Skeletal muscle tissue (tissue), 3 donors: ENCODE measurements at regions not wholly inside any gene's neighbourhood (a gene's known extent, or its start where the extent isn't known, plus 50 kb on each side); places are given as distances from the start of the nearest gene placed in this dataset.

Experiments used
- H3K27ac ChIP-seq: one replicate; pipeline ENCODE4 v1.7.0; 2013; ENCODE audit warnings: mild to moderate bottlenecking, low read depth, low read length, inconsistent platforms
- H3K27me3 ChIP-seq, 3 donors: one replicate each; pipeline ENCODE4 v1.7.0; 2013; ENCODE audit warnings: low read length in 3 of 3; ENCODE audit not compliant: control insufficient read depth in 3 of 3, insufficient read depth in 3 of 3
- H3K36me3 ChIP-seq, 3 donors: one replicate each; pipeline ENCODE4 v1.7.0; 2013; ENCODE audit warnings: low read length in 3 of 3; ENCODE audit not compliant: control insufficient read depth in 3 of 3, insufficient read depth in 3 of 3
- H3K4me1 ChIP-seq, 3 donors: one replicate each; pipeline ENCODE4 v1.7.0; 2013; ENCODE audit warnings: low read length in 3 of 3, mild to moderate bottlenecking in 3 of 3; ENCODE audit not compliant: control insufficient read depth in 3 of 3, insufficient read depth in 3 of 3
- H3K4me3 ChIP-seq, 3 donors: one replicate each; pipeline ENCODE4 v1.7.0; 2013; ENCODE audit warnings: low read length in 3 of 3
- H3K9ac ChIP-seq, 3 donors: one replicate each; pipeline ENCODE4 v1.7.0; 2013; ENCODE audit warnings: low read length in 3 of 3, mild to moderate bottlenecking in 3 of 3, moderate library complexity in 2 of 3, low read depth in 1 of 3
- H3K9me3 ChIP-seq, 3 donors: one replicate each; pipeline ENCODE4 v1.7.0; 2013; ENCODE audit warnings: low read length in 3 of 3; ENCODE audit not compliant: control insufficient read depth in 3 of 3
- donor health status: Osteomylitis.

GRCh38 chrX:109925656-109926055 is 77.3 kb upstream of the TMEM164 start:
- Histone ChIP-seq H3K27ac (peak overlapping the region; percentile 90), H3K4me3 (no peak overlapping the region), H3K9ac (no peak overlapping the region), H3K9me3 (no peaks in the 10 kb centered on the region), H3K36me3 (no peaks in the 10 kb centered on the region), H3K27me3 (no peaks in the 10 kb centered on the region), H3K4me1 (peaks cover 2 to 30% (median 26%) of the 10 kb centered on the region in 3 donors)

GRCh38 chrX:109926118-109926517 is 76.8 kb upstream of the TMEM164 start:
- peak overlapping the region in 1 of 3 donors; percentile 77 for H3K9ac ChIP-seq
- H3K9me3 ChIP-seq, result no peaks in the 10 kb centered on the region
- H3K36me3 ChIP-seq, result no peaks in the 10 kb centered on the region
- H3K27me3 ChIP-seq, result no peaks in the 10 kb centered on the region
- peak overlapping the region; percentile 90 for H3K27ac ChIP-seq
- no peak overlapping the region for H3K4me3 ChIP-seq
- peaks cover 2 to 30% (median 26%) of the 10 kb centered on the region in 3 donors for H3K4me1 ChIP-seq

- peak overlapping the region; percentile 34 to 77 (median 57) for H3K9ac ChIP-seq
- H3K27ac ChIP-seq, result peak overlapping the region; percentile 90
- peaks cover 2 to 30% (median 26%) of the 10 kb centered on the region in 3 donors for H3K4me1 ChIP-seq
- no peaks in the 10 kb centered on the region for H3K9me3 ChIP-seq
- H3K4me3 ChIP-seq, result peak overlapping the region in 1 of 3 donors; percentile 6
- H3K36me3 ChIP-seq, result no peaks in the 10 kb centered on the region
- H3K27me3 ChIP-seq, result no peaks in the 10 kb centered on the region
These were observed 75.9 kb upstream of the TMEM164 start for GRCh38 chrX:109926743-109927662.

- peak overlapping the region in 1 of 3 donors; percentile 10 for H3K4me3 ChIP-seq
- H3K36me3 ChIP-seq, result no peaks in the 10 kb centered on the region
- no peaks in the 10 kb centered on the region for H3K9me3 ChIP-seq
- no peaks in the 10 kb centered on the region for H3K27me3 ChIP-seq
- H3K4me1 ChIP-seq, result peaks cover 2 to 30% (median 26%) of the 10 kb centered on the region in 3 donors
- peak overlapping the region; percentile 90 for H3K27ac ChIP-seq
- H3K9ac ChIP-seq, result peak overlapping the region; percentile 34 to 77 (median 68)
These were observed 75.1 kb upstream of the TMEM164 start for GRCh38 chrX:109927663-109928273.

- Histone ChIP-seq H3K36me3 (no peaks in the 10 kb centered on the region), H3K27ac (peak overlapping the region; percentile 90), H3K9ac (no peak overlapping the region), H3K4me3 (no peak overlapping the region), H3K4me1 (peaks cover 2 to 30% (median 26%) of the 10 kb centered on the region in 3 donors), H3K27me3 (no peaks in the 10 kb centered on the region), H3K9me3 (no peaks in the 10 kb centered on the region)
These were observed 74.1 kb upstream of the TMEM164 start for GRCh38 chrX:109928596-109929335.

- no peak overlapping the region for H3K9ac ChIP-seq
These were observed 71.2 kb upstream of the TMEM164 start for GRCh38 chrX:109931677-109932076.

GRCh38 chrX:109934434-109934833 is 68.5 kb upstream of the TMEM164 start:
- no peaks in the 10 kb centered on the region for H3K9me3 ChIP-seq
- H3K4me3 ChIP-seq, result no peak overlapping the region
- H3K4me1 ChIP-seq, result no peaks in the 10 kb centered on the region
- no peaks in the 10 kb centered on the region for H3K27me3 ChIP-seq
- no peak overlapping the region for H3K27ac ChIP-seq
- no peak overlapping the region for H3K9ac ChIP-seq
- no peaks in the 10 kb centered on the region for H3K36me3 ChIP-seq

More at GRCh38 chrX:109931677-109932076, 71.2 kb upstream of the TMEM164 start:
- Histone ChIP-seq H3K36me3 (no peaks in the 10 kb centered on the region), H3K9me3 (no peaks in the 10 kb centered on the region), H3K27me3 (no peaks in the 10 kb centered on the region), H3K27ac (no peak overlapping the region), H3K4me1 (peaks cover 2 to 17% (median 17%) of the 10 kb centered on the region in 3 donors), H3K4me3 (no peak overlapping the region)

- no peaks in the 10 kb centered on the region for H3K36me3 ChIP-seq
- H3K9me3 ChIP-seq, result no peaks in the 10 kb centered on the region
- no peak overlapping the region for H3K4me3 ChIP-seq
- no peak overlapping the region for H3K9ac ChIP-seq
- peaks cover 0 to under 1% (median 0%) of the 10 kb centered on the region in 3 donors for H3K27me3 ChIP-seq
- no peaks in the 10 kb centered on the region for H3K4me1 ChIP-seq
- H3K27ac ChIP-seq, result no peak overlapping the region
These were observed 68.0 kb upstream of the TMEM164 start for GRCh38 chrX:109934935-109935334.

- peaks cover 0 to 2% (median 0%) of the 10 kb centered on the region in 3 donors for H3K27me3 ChIP-seq
- H3K9ac ChIP-seq, result no peak overlapping the region
- H3K27ac ChIP-seq, result no peak overlapping the region
- H3K9me3 ChIP-seq, result no peaks in the 10 kb centered on the region
- H3K36me3 ChIP-seq, result no peaks in the 10 kb centered on the region
- H3K4me1 ChIP-seq, result no peaks in the 10 kb centered on the region
- H3K4me3 ChIP-seq, result no peak overlapping the region
These were observed 66.8 kb upstream of the TMEM164 start for GRCh38 chrX:109936114-109936513.
